ENCODE measurements at regions not wholly inside any gene's neighbourhood (a gene's known extent, or its start where the extent isn't known, plus 50 kb on each side); places are given as distances from the start of the nearest gene placed in this dataset.

DNA sequence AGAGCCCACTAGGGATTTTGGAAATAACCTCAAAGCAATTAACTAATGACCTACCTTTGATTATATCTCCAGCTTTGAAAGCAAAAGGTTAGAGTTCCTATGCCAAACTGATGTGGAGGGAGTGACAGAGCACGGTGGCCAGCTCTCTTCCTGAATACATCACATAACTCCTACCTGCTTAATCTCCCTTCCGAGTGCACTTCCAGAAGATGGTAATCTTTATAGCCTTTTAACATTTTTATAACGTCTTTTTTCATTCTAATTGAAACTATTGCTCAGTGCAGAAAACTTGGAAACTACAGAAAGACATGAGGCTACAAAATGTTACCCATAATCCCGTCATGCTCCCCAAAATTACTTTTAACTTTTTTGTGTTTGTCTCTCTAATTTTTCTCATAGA, 110.5 kb upstream of the COX10 start:
- ChIA-PET CTCF (interaction anchor here (1.2 kb wide), 1 partner anchor 10 kb away, joined by 3 read pairs; no protein-coding TSS in a partner anchor), POLR2A (no interaction called here)
- DNase-seq (ENCODE audit: extremely low spot score) = no peak
- TF ChIP-seq ARNT (IDR thresholded peaks at IDR 0.05) (no peak), NFRKB (IDR thresholded peaks at IDR 0.05) (no peak), FOXA1 (IDR thresholded peaks at IDR 0.05) (no peak), SP1 (IDR thresholded peaks at IDR 0.05) (no peak), CTBP1 (IDR thresholded peaks at IDR 0.05; ENCODE audit: borderline replicate concordance) (no peak), ELF4 (IDR thresholded peaks at IDR 0.05) (no peak), HDGF (IDR thresholded peaks at IDR 0.05; ENCODE audit: borderline replicate concordance) (no peak), FOXK2 (IDR thresholded peaks at IDR 0.05) (no peak), BHLHE40 (IDR thresholded peaks at IDR 0.05; ENCODE audit: borderline replicate concordance) (no peak), TARDBP (IDR thresholded peaks at IDR 0.05) (no peak)
- TF ChIP-seq, protein P1, sequence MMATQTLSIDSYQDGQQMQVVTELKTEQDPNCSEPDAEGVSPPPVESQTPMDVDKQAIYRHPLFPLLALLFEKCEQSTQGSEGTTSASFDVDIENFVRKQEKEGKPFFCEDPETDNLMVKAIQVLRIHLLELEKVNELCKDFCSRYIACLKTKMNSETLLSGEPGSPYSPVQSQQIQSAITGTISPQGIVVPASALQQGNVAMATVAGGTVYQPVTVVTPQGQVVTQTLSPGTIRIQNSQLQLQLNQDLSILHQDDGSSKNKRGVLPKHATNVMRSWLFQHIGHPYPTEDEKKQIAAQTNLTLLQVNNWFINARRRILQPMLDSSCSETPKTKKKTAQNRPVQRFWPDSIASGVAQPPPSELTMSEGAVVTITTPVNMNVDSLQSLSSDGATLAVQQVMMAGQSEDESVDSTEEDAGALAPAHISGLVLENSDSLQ (IDR thresholded peaks at IDR 0.05) = no peak

DNA sequence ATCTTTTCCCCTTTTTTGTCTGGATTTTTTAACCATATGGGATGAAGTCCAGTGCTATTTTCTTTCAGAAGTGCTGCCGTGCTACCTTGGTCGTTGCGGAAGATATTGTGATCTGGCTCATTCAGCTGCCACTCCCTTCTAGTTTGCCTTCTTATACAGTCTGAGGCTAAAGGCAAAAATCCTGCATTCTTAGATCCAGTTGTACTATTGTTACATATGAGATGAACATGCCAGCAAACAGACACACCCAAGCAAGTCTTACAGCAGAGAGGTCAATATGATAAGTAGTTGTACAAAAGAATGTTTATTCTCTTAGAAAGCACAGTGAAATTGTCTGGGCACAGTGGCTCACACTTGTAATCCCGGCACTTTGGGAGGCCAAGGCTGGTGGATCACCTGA, 108.0 kb upstream of the COX10 start:
- CTCF ChIA-PET = no interaction called here
- TF ChIP-seq ZNF384 (IDR thresholded peaks at IDR 0.05) (no peak), NFRKB (IDR thresholded peaks at IDR 0.05) (no peak), TARDBP (IDR thresholded peaks at IDR 0.05) (no peak), SUZ12 (IDR thresholded peaks at IDR 0.05) (no peak)
- TF ChIP-seq, protein P1 (IDR thresholded peaks at IDR 0.05) = no peak

DNA sequence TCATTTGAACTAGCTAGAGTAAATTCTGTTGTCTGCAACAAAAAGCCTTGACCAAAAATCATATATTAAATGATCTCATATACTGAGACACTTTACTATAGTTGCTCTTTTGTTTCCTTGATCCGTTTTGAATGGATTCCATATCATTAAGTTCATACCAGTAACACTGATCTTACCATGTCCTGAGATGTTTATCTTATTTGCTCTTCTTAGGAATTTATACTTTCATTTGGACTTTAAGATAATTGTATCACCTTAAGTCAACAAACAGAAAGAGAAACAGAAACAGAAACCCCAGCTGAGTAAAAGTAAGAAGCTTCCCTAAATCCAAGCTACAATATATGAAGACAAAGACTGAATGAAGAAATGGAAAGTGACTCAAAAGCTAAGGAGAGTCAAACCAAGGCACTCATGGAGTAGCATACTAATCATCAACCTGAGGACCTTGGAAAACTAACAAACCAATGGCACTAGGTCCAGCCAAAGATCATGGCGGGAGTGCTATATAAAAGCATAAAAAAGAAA, 106.5 kb upstream of the COX10 start:
- no peak for TF ChIP-seq ELF4 (IDR thresholded peaks at IDR 0.05)
- TF ChIP-seq LEF1 (IDR thresholded peaks at IDR 0.05; ENCODE audit: borderline replicate concordance) = no peak
- TF ChIP-seq SP1 (IDR thresholded peaks at IDR 0.05) = no peak
- no peak for TF ChIP-seq NFRKB (IDR thresholded peaks at IDR 0.05)
- no peak for TF ChIP-seq L3MBTL2 (conservative IDR thresholded peaks at IDR 0.05)
- TF ChIP-seq SUZ12 (IDR thresholded peaks at IDR 0.05) = no peak
- no peak for TF ChIP-seq TARDBP (IDR thresholded peaks at IDR 0.05)
- no peak for TF ChIP-seq ARNT (IDR thresholded peaks at IDR 0.05)
- no peak for TF ChIP-seq CTBP1 (IDR thresholded peaks at IDR 0.05; ENCODE audit: borderline replicate concordance)
- no peak for TF ChIP-seq BHLHE40 (IDR thresholded peaks at IDR 0.05; ENCODE audit: borderline replicate concordance)
- POLR2A ChIA-PET = no interaction called here
- CTCF ChIA-PET = no interaction called here
- DNase-seq (ENCODE audit: extremely low spot score) = no peak

More for the DNA sequence above, 108.0 kb upstream of the COX10 start:
- DNase-seq (ENCODE audit: extremely low spot score) = no peak
- POLR2A ChIA-PET = no interaction called here

DNA sequence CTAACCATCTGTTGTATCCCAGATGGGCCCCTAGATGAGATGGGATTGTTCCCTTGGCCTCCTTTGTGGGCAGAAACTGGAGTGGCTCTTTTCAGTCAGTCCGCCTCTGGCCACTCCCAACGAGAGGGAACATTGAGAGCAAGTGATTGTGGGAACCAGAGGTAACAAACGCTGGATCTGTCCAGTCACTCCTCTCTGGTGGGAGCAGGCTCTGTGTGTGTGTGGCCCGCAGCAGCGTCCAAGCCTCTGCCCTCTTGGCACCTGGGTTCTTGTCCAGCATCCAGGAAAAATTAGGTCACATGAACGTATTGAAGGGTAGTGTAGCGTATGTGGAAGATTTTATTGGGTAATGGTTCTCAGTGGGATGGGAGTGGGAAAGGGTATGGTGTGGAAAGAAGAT, 101.9 kb upstream of the COX10 start:
- ChIA-PET POLR2A (no interaction called here), CTCF (no interaction called here)
- DNase-seq (ENCODE audit: extremely low spot score) = no peak
- no peak for TF ChIP-seq CTBP1 (IDR thresholded peaks at IDR 0.05; ENCODE audit: borderline replicate concordance)
- TF ChIP-seq L3MBTL2 (conservative IDR thresholded peaks at IDR 0.05) = no peak
- no peak for TF ChIP-seq FOXM1 (IDR thresholded peaks at IDR 0.05; ENCODE audit: borderline replicate concordance)
- no peak for TF ChIP-seq ZNF384 (IDR thresholded peaks at IDR 0.05)
- TF ChIP-seq SP1 (IDR thresholded peaks at IDR 0.05) = no peak
- TF ChIP-seq NFRKB (IDR thresholded peaks at IDR 0.05) = no peak
- TF ChIP-seq TARDBP (IDR thresholded peaks at IDR 0.05) = no peak
- TF ChIP-seq HDGF (IDR thresholded peaks at IDR 0.05; ENCODE audit: borderline replicate concordance) = no peak
- no peak for TF ChIP-seq FOXK2 (IDR thresholded peaks at IDR 0.05)
- no peak for TF ChIP-seq SUZ12 (IDR thresholded peaks at IDR 0.05)
- no peak for TF ChIP-seq LEF1 (IDR thresholded peaks at IDR 0.05; ENCODE audit: borderline replicate concordance)
- TF ChIP-seq FOXA1 (IDR thresholded peaks at IDR 0.05) = no peak
- no peak for TF ChIP-seq ELF4 (IDR thresholded peaks at IDR 0.05)
- TF ChIP-seq ARNT (IDR thresholded peaks at IDR 0.05) = no peak
- no peak for TF ChIP-seq BHLHE40 (IDR thresholded peaks at IDR 0.05; ENCODE audit: borderline replicate concordance)
- TF ChIP-seq, protein P1 (IDR thresholded peaks at IDR 0.05) = no peak

DNA sequence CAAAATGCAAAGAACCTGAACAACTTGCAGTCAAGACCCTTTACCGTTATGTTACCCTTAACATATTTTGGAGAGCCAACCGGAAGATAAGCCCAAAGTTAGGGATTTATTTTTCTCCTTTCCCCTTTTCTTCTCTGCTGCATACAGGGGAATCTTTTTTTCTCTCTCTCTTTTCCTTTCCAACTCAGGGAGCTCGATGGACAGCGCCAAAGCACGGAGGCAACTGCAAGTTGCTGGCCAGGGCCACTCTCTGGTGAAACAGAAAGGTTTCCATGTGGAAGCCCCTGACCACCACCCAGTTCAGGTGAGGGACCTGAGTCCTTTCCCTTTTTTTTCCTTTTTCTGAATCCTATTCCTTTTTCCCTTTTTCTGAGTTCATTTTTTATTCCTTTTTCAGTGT, 98.8 kb upstream of the COX10 start:
- TF ChIP-seq FOXK2 (IDR thresholded peaks at IDR 0.05) (no peak), ARNT (IDR thresholded peaks at IDR 0.05) (no peak), HDGF (IDR thresholded peaks at IDR 0.05; ENCODE audit: borderline replicate concordance) (no peak), L3MBTL2 (conservative IDR thresholded peaks at IDR 0.05) (no peak), FOXA1 (IDR thresholded peaks at IDR 0.05) (no peak), BHLHE40 (IDR thresholded peaks at IDR 0.05; ENCODE audit: borderline replicate concordance) (no peak), TARDBP (IDR thresholded peaks at IDR 0.05) (no peak)
- TF ChIP-seq, protein P1 (IDR thresholded peaks at IDR 0.05) = no peak
- DNase-seq (ENCODE audit: extremely low spot score) = no peak
- POLR2A ChIA-PET = no interaction called here
- CTCF ChIA-PET = no interaction called here

DNA sequence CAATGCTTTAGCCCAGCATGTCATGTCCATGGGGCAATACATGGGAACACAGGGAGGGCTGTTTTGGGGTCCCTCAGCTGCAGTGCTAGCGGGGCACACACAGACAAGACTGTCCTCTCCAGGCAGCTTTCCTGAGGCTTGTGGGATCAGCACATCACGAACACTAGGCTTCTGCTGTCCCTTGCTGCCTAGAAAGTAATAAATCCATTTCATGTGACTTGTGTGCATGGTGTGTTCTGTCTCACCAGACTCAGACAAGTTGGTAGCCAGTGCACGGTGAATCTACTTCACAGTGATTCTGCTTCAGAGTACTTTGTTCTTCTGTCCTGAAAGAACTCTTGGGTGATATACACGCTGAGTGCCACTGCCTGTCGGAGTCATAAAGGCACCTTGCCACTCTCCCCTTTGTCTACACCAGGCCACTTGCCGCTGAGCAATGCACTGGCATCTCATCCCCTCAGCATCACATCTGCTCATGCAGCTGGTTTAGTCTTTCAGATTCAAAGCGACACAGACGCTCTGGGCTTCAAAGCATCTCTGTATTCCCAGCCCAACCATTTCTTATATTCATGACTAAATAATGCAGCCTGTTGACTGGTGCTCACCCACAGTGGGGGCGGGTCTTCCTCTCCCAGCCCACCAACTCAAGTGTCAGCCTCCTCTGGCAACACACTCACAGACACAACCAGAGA, 95.2 kb upstream of the COX10 start:
- no peak for TF ChIP-seq SUZ12 (IDR thresholded peaks at IDR 0.05)
- TF ChIP-seq ZNF384 (IDR thresholded peaks at IDR 0.05) = no peak
- no peak for TF ChIP-seq FOXA1 (IDR thresholded peaks at IDR 0.05)
- TF ChIP-seq ELF4 (IDR thresholded peaks at IDR 0.05) = no peak
- TF ChIP-seq FOXK2 (IDR thresholded peaks at IDR 0.05) = no peak
- TF ChIP-seq SP1 (IDR thresholded peaks at IDR 0.05) = no peak
- no peak for TF ChIP-seq LEF1 (IDR thresholded peaks at IDR 0.05; ENCODE audit: borderline replicate concordance)
- no peak for TF ChIP-seq L3MBTL2 (conservative IDR thresholded peaks at IDR 0.05)
- no peak for TF ChIP-seq HDGF (IDR thresholded peaks at IDR 0.05; ENCODE audit: borderline replicate concordance)
- no peak for TF ChIP-seq CTBP1 (IDR thresholded peaks at IDR 0.05; ENCODE audit: borderline replicate concordance)
- TF ChIP-seq, protein P1 (IDR thresholded peaks at IDR 0.05) = no peak
- TF ChIP-seq TARDBP (IDR thresholded peaks at IDR 0.05) = no peak
- TF ChIP-seq NFRKB (IDR thresholded peaks at IDR 0.05) = no peak
- no peak for TF ChIP-seq FOXM1 (IDR thresholded peaks at IDR 0.05; ENCODE audit: borderline replicate concordance)
- no peak for TF ChIP-seq ARNT (IDR thresholded peaks at IDR 0.05)
- no peak for TF ChIP-seq BHLHE40 (IDR thresholded peaks at IDR 0.05; ENCODE audit: borderline replicate concordance)
- DNase-seq (ENCODE audit: extremely low spot score) = no peak
- ChIA-PET CTCF (no interaction called here), POLR2A (no interaction called here)
